ENCODE measurements at regions not wholly inside any gene's neighbourhood (a gene's known extent, or its start where the extent isn't known, plus 50 kb on each side); places are given as distances from the start of the nearest gene placed in this dataset.

GRCh38 chr2:175449616-175450015, 268.1 kb upstream of the ATP5MC3 start:
- H3K27me3 ChIP-seq (ENCODE audit: control insufficient read depth, insufficient read depth, low read length): no peaks in the 10 kb centered on the region
- no peak overlapping the region for H3K4me2 ChIP-seq (ENCODE audit: low read length)
- H3K4me3 ChIP-seq (ENCODE audit: low read length): no peak overlapping the region
- H3K4me1 ChIP-seq (ENCODE audit: control insufficient read depth, insufficient read depth, low read length): no peaks in the 10 kb centered on the region
- no peak overlapping the region for H3K9ac ChIP-seq (ENCODE audit: low read depth, low read length)
- H3K9me3 ChIP-seq (replicated peaks; ENCODE audit: low read length): no peaks in the 10 kb centered on the region
- H3K36me3 ChIP-seq (ENCODE audit: insufficient read depth, low read length): no peaks in the 10 kb centered on the region

- Histone ChIP-seq H3K9me3 (replicated peaks; ENCODE audit: low read length) (no peaks in the 10 kb centered on the region), H3K36me3 (ENCODE audit: insufficient read depth, low read length) (no peaks in the 10 kb centered on the region), H3K4me3 (ENCODE audit: low read length) (no peak overlapping the region), H3K9ac (ENCODE audit: low read depth, low read length) (no peak overlapping the region), H3K4me2 (ENCODE audit: low read length) (no peak overlapping the region), H3K27me3 (ENCODE audit: control insufficient read depth, insufficient read depth, low read length) (peaks cover 15% of the 10 kb centered on the region), H3K4me1 (ENCODE audit: control insufficient read depth, insufficient read depth, low read length) (no peaks in the 10 kb centered on the region)
These were observed 264.7 kb upstream of the ATP5MC3 start for GRCh38 chr2:175446201-175446600.

GRCh38 chr2:175445281-175445680, 263.8 kb upstream of the ATP5MC3 start:
- Histone ChIP-seq H3K4me3 (ENCODE audit: low read length) (no peak overlapping the region), H3K36me3 (ENCODE audit: insufficient read depth, low read length) (no peaks in the 10 kb centered on the region), H3K9ac (ENCODE audit: low read depth, low read length) (no peak overlapping the region), H3K4me2 (ENCODE audit: low read length) (no peak overlapping the region), H3K27me3 (ENCODE audit: control insufficient read depth, insufficient read depth, low read length) (peaks cover 22% of the 10 kb centered on the region), H3K9me3 (replicated peaks; ENCODE audit: low read length) (no peaks in the 10 kb centered on the region), H3K4me1 (ENCODE audit: control insufficient read depth, insufficient read depth, low read length) (no peaks in the 10 kb centered on the region)

GRCh38 chr2:175442441-175442840, 260.9 kb upstream of the ATP5MC3 start:
- H3K4me3 ChIP-seq (ENCODE audit: low read length): no peak overlapping the region
- H3K36me3 ChIP-seq (ENCODE audit: insufficient read depth, low read length): no peaks in the 10 kb centered on the region
- H3K4me2 ChIP-seq (ENCODE audit: low read length): no peak overlapping the region
- H3K4me1 ChIP-seq (ENCODE audit: control insufficient read depth, insufficient read depth, low read length): no peaks in the 10 kb centered on the region
- no peaks in the 10 kb centered on the region for H3K9me3 ChIP-seq (replicated peaks; ENCODE audit: low read length)
- H3K27me3 ChIP-seq (ENCODE audit: control insufficient read depth, insufficient read depth, low read length): peaks cover 24% of the 10 kb centered on the region
- no peak overlapping the region for H3K9ac ChIP-seq (ENCODE audit: low read depth, low read length)

- Histone ChIP-seq H3K27me3 (ENCODE audit: control insufficient read depth, insufficient read depth, low read length) (peaks cover 24% of the 10 kb centered on the region), H3K9me3 (replicated peaks; ENCODE audit: low read length) (no peaks in the 10 kb centered on the region), H3K36me3 (ENCODE audit: insufficient read depth, low read length) (no peaks in the 10 kb centered on the region), H3K9ac (ENCODE audit: low read depth, low read length) (no peak overlapping the region), H3K4me3 (ENCODE audit: low read length) (no peak overlapping the region), H3K4me2 (ENCODE audit: low read length) (no peak overlapping the region), H3K4me1 (ENCODE audit: control insufficient read depth, insufficient read depth, low read length) (no peaks in the 10 kb centered on the region)
These were observed 259.8 kb upstream of the ATP5MC3 start for GRCh38 chr2:175441181-175441761.

- Histone ChIP-seq H3K36me3 (ENCODE audit: insufficient read depth, low read length) (no peaks in the 10 kb centered on the region), H3K9ac (ENCODE audit: low read depth, low read length) (no peak overlapping the region), H3K4me2 (ENCODE audit: low read length) (no peak overlapping the region), H3K4me3 (ENCODE audit: low read length) (no peak overlapping the region), H3K9me3 (replicated peaks; ENCODE audit: low read length) (no peaks in the 10 kb centered on the region), H3K27me3 (ENCODE audit: control insufficient read depth, insufficient read depth, low read length) (peaks cover 24% of the 10 kb centered on the region), H3K4me1 (ENCODE audit: control insufficient read depth, insufficient read depth, low read length) (no peaks in the 10 kb centered on the region)
These were observed 257.9 kb upstream of the ATP5MC3 start for GRCh38 chr2:175439416-175439815.

- no peak overlapping the region for H3K4me2 ChIP-seq (ENCODE audit: low read length)
- no peak overlapping the region for H3K9ac ChIP-seq (ENCODE audit: low read depth, low read length)
These were observed 255.7 kb upstream of the ATP5MC3 start for GRCh38 chr2:175437167-175437566.

GRCh38 chr2:175436076-175436475, 254.6 kb upstream of the ATP5MC3 start:
- H3K4me3 ChIP-seq (ENCODE audit: low read length): no peak overlapping the region
- no peak overlapping the region for H3K9ac ChIP-seq (ENCODE audit: low read depth, low read length)
- no peak overlapping the region for H3K4me2 ChIP-seq (ENCODE audit: low read length)
- H3K36me3 ChIP-seq (ENCODE audit: insufficient read depth, low read length): no peaks in the 10 kb centered on the region
- H3K4me1 ChIP-seq (ENCODE audit: control insufficient read depth, insufficient read depth, low read length): no peaks in the 10 kb centered on the region
- no peaks in the 10 kb centered on the region for H3K9me3 ChIP-seq (replicated peaks; ENCODE audit: low read length)
- peaks cover 11% of the 10 kb centered on the region for H3K27me3 ChIP-seq (ENCODE audit: control insufficient read depth, insufficient read depth, low read length)

More at GRCh38 chr2:175437167-175437566, 255.7 kb upstream of the ATP5MC3 start:
- Histone ChIP-seq H3K9me3 (replicated peaks; ENCODE audit: low read length) (no peaks in the 10 kb centered on the region), H3K27me3 (ENCODE audit: control insufficient read depth, insufficient read depth, low read length) (peaks cover 18% of the 10 kb centered on the region), H3K4me1 (ENCODE audit: control insufficient read depth, insufficient read depth, low read length) (no peaks in the 10 kb centered on the region), H3K4me3 (ENCODE audit: low read length) (no peak overlapping the region), H3K36me3 (ENCODE audit: insufficient read depth, low read length) (no peaks in the 10 kb centered on the region)

GRCh38 chr2:175435012-175435411, 253.5 kb upstream of the ATP5MC3 start:
- Histone ChIP-seq H3K36me3 (ENCODE audit: insufficient read depth, low read length) (no peaks in the 10 kb centered on the region), H3K4me1 (ENCODE audit: control insufficient read depth, insufficient read depth, low read length) (no peaks in the 10 kb centered on the region), H3K27me3 (ENCODE audit: control insufficient read depth, insufficient read depth, low read length) (peaks cover 3% of the 10 kb centered on the region), H3K9ac (ENCODE audit: low read depth, low read length) (no peak overlapping the region), H3K4me3 (ENCODE audit: low read length) (no peak overlapping the region), H3K4me2 (ENCODE audit: low read length) (no peak overlapping the region), H3K9me3 (replicated peaks; ENCODE audit: low read length) (no peaks in the 10 kb centered on the region)

- no peaks in the 10 kb centered on the region for H3K9me3 ChIP-seq (replicated peaks; ENCODE audit: low read length)
These were observed 251.3 kb upstream of the ATP5MC3 start for GRCh38 chr2:175432793-175433192.

GRCh38 chr2:175432021-175432420, 250.5 kb upstream of the ATP5MC3 start:
- Histone ChIP-seq H3K9me3 (replicated peaks; ENCODE audit: low read length) (no peaks in the 10 kb centered on the region), H3K4me2 (ENCODE audit: low read length) (no peak overlapping the region), H3K4me1 (ENCODE audit: control insufficient read depth, insufficient read depth, low read length) (no peaks in the 10 kb centered on the region), H3K4me3 (ENCODE audit: low read length) (no peak overlapping the region), H3K36me3 (ENCODE audit: insufficient read depth, low read length) (no peaks in the 10 kb centered on the region), H3K27me3 (ENCODE audit: control insufficient read depth, insufficient read depth, low read length) (peaks cover 3% of the 10 kb centered on the region), H3K9ac (ENCODE audit: low read depth, low read length) (no peak overlapping the region)

More at GRCh38 chr2:175432793-175433192, 251.3 kb upstream of the ATP5MC3 start:
- no peaks in the 10 kb centered on the region for H3K4me1 ChIP-seq (ENCODE audit: control insufficient read depth, insufficient read depth, low read length)
- no peaks in the 10 kb centered on the region for H3K36me3 ChIP-seq (ENCODE audit: insufficient read depth, low read length)
- peaks cover 3% of the 10 kb centered on the region for H3K27me3 ChIP-seq (ENCODE audit: control insufficient read depth, insufficient read depth, low read length)
- no peak overlapping the region for H3K4me3 ChIP-seq (ENCODE audit: low read length)
- no peak overlapping the region for H3K9ac ChIP-seq (ENCODE audit: low read depth, low read length)
- H3K4me2 ChIP-seq (ENCODE audit: low read length): no peak overlapping the region

GRCh38 chr2:175431101-175431946, 249.8 kb upstream of the ATP5MC3 start:
- H3K9ac ChIP-seq (ENCODE audit: low read depth, low read length): no peak overlapping the region
- no peak overlapping the region for H3K4me2 ChIP-seq (ENCODE audit: low read length)
- H3K9me3 ChIP-seq (replicated peaks; ENCODE audit: low read length): no peaks in the 10 kb centered on the region
- no peaks in the 10 kb centered on the region for H3K36me3 ChIP-seq (ENCODE audit: insufficient read depth, low read length)
- H3K4me3 ChIP-seq (ENCODE audit: low read length): no peak overlapping the region
- no peaks in the 10 kb centered on the region for H3K4me1 ChIP-seq (ENCODE audit: control insufficient read depth, insufficient read depth, low read length)
- H3K27me3 ChIP-seq (ENCODE audit: control insufficient read depth, insufficient read depth, low read length): peaks cover 3% of the 10 kb centered on the region
